Small intestine (tissue), 7 donors: ENCODE measurements at regions not wholly inside any gene's neighbourhood (a gene's known extent, or its start where the extent isn't known, plus 50 kb on each side); places are given as distances from the start of the nearest gene placed in this dataset.

Experiments used
- DNase-seq, 2 donors: peaks; one replicate each; pipeline versions ENCODE4 v3.0.0 to v3.0.0-alpha.2; 2013
- FAIRE-seq: peaks from 2 replicates; lab custom pipeline; 2012; peaks lifted over from hg19 to GRCh38; lab: Jason Lieb, UNC
- H3K27ac ChIP-seq, 3 donors: one replicate each; pipeline ENCODE4 v1.5.1; 2013; ENCODE audit warnings: low read length in 2 of 3, mild to moderate bottlenecking in 2 of 3, control low read depth in 1 of 3, inconsistent platforms in 1 of 3, low read depth in 1 of 3, moderate library complexity in 1 of 3
- H3K27me3 ChIP-seq, 3 donors: one replicate each; pipeline ENCODE4 v1.6.1; 2013; ENCODE audit warnings: low read length in 3 of 3, inconsistent platforms in 1 of 3; ENCODE audit not compliant: control insufficient read depth in 3 of 3, insufficient read depth in 3 of 3
- H3K36me3 ChIP-seq, 3 donors: one replicate each; pipeline ENCODE4 v1.6.1; 2013; ENCODE audit warnings: low read length in 3 of 3, inconsistent platforms in 1 of 3, low read depth in 1 of 3, mild to moderate bottlenecking in 1 of 3, moderate library complexity in 1 of 3; ENCODE audit not compliant: control insufficient read depth in 3 of 3, insufficient read depth in 2 of 3
- H3K4me1 ChIP-seq, 3 donors: one replicate each; pipeline ENCODE4 v1.6.1; 2013; ENCODE audit warnings: low read length in 2 of 3, inconsistent platforms in 1 of 3, low read depth in 1 of 3, mild to moderate bottlenecking in 1 of 3, moderate library complexity in 1 of 3; ENCODE audit not compliant: control insufficient read depth in 3 of 3, insufficient read depth in 2 of 3
- H3K4me3 ChIP-seq, 3 donors: one replicate each; pipeline ENCODE4 v1.5.1; 2013; ENCODE audit warnings: low read length in 3 of 3, control low read depth in 1 of 3, inconsistent platforms in 1 of 3, low read depth in 1 of 3, mild to moderate bottlenecking in 1 of 3, moderate library complexity in 1 of 3
- H3K9me3 ChIP-seq, 2 donors: one replicate each; pipeline ENCODE4 v1.6.1; 2013; ENCODE audit warnings: low read depth in 1 of 2, low read length in 1 of 2; ENCODE audit not compliant: control insufficient read depth in 2 of 2, insufficient read depth in 1 of 2
- WGBS, 3 donors: extraction: QIAGEN DNeasy Blood & Tissue Kit; methylation state at CpG; one replicate each; pipeline ENCODE4 v1.1.7; 2013; 5-methylcytosine and 5-hydroxymethylcytosine counted together
- donor health status: healthy with polysubstance abuse.
- donor health status: control.
- donor health status: control.
- donor health status: Bipolar disorder and iron deficiency.
- donor health status: healthy.

GRCh38 chr10:128400564-128400963 is 274.3 kb upstream of the MKI67 start:
- no peaks in the 10 kb centered on the region for H3K36me3 ChIP-seq
- WGBS, 3 donors, result 76 to 83% (median 80%) methylated on average over 8 of the region's 8 CpGs
- FAIRE-seq, result no peak

GRCh38 chr10:128405450-128405849 is 279.2 kb upstream of the MKI67 start:
- WGBS, 3 donors, result 65 to 86% (median 80%) methylated on average over 8 of the region's 8 CpGs
- no peak overlapping the region for H3K4me3 ChIP-seq
- no peak for FAIRE-seq

More at GRCh38 chr10:128400564-128400963, 274.3 kb upstream of the MKI67 start:
- Histone ChIP-seq H3K4me1 (no peaks in the 10 kb centered on the region), H3K4me3 (no peak overlapping the region), H3K9me3 (peaks cover 0 to 8% of the 10 kb centered on the region in 2 donors), H3K27ac (no peak overlapping the region), H3K27me3 (peaks cover 0 to 3% (median 0%) of the 10 kb centered on the region in 3 donors)
- DNase-seq, result no peak

GRCh38 chr10:128411643-128412042 is 285.4 kb upstream of the MKI67 start:
- 31 to 61% (median 37%) methylated on average over 1 of the region's 1 CpG for WGBS, 3 donors
- H3K27me3 ChIP-seq, result no peaks in the 10 kb centered on the region
- no peak overlapping the region for H3K27ac ChIP-seq
- DNase-seq, result no peak
- no peak overlapping the region for H3K4me3 ChIP-seq
- no peaks in the 10 kb centered on the region for H3K36me3 ChIP-seq
- no peaks in the 10 kb centered on the region for H3K9me3 ChIP-seq
- no peaks in the 10 kb centered on the region for H3K4me1 ChIP-seq
- no peak for FAIRE-seq

More at GRCh38 chr10:128405450-128405849, 279.2 kb upstream of the MKI67 start:
- Histone ChIP-seq H3K36me3 (no peaks in the 10 kb centered on the region), H3K4me1 (no peaks in the 10 kb centered on the region), H3K9me3 (peaks cover 0 to 8% of the 10 kb centered on the region in 2 donors), H3K27me3 (no peaks in the 10 kb centered on the region), H3K27ac (no peak overlapping the region)
- DNase-seq, result no peak

GRCh38 chr10:128414568-128414967 is 288.3 kb upstream of the MKI67 start:
- FAIRE-seq, result no peak
- no peak for DNase-seq
- H3K9me3 ChIP-seq, result no peaks in the 10 kb centered on the region
- 72 to 82% (median 78%) methylated on average over 5 of the region's 5 CpGs for WGBS, 3 donors
- no peaks in the 10 kb centered on the region for H3K27me3 ChIP-seq
- H3K27ac ChIP-seq, result no peak overlapping the region
- no peak overlapping the region for H3K4me3 ChIP-seq
- H3K4me1 ChIP-seq, result no peaks in the 10 kb centered on the region
- H3K36me3 ChIP-seq, result no peaks in the 10 kb centered on the region

- no peaks in the 10 kb centered on the region for H3K4me1 ChIP-seq
- H3K9me3 ChIP-seq, result no peaks in the 10 kb centered on the region
- FAIRE-seq (no peak), DNase-seq (no peak)
- no peak overlapping the region for H3K4me3 ChIP-seq
- no peak overlapping the region for H3K27ac ChIP-seq
- 74 to 83% (median 75%) methylated on average over 6 of the region's 6 CpGs for WGBS, 3 donors
- H3K36me3 ChIP-seq, result no peaks in the 10 kb centered on the region
- H3K27me3 ChIP-seq, result no peaks in the 10 kb centered on the region
Measured at GRCh38 chr10:128416231-128416630, 290.0 kb upstream of the MKI67 start.

GRCh38 chr10:128417826-128418225 is 291.6 kb upstream of the MKI67 start:
- WGBS, 3 donors, result 79 to 95% (median 82%) methylated on average over 3 of the region's 3 CpGs
- Histone ChIP-seq H3K4me3 (no peak overlapping the region), H3K4me1 (no peaks in the 10 kb centered on the region), H3K27ac (no peak overlapping the region), H3K9me3 (no peaks in the 10 kb centered on the region), H3K27me3 (no peaks in the 10 kb centered on the region), H3K36me3 (no peaks in the 10 kb centered on the region)
- DNase-seq (no peak), FAIRE-seq (no peak)

GRCh38 chr10:128418819-128419218 is 292.6 kb upstream of the MKI67 start:
- Histone ChIP-seq H3K4me1 (no peaks in the 10 kb centered on the region), H3K4me3 (no peak overlapping the region), H3K27me3 (no peaks in the 10 kb centered on the region), H3K9me3 (no peaks in the 10 kb centered on the region), H3K27ac (no peak overlapping the region), H3K36me3 (no peaks in the 10 kb centered on the region)
- WGBS, 3 donors, result 61 to 65% (median 64%) methylated on average over 5 of the region's 5 CpGs
- FAIRE-seq (no peak), DNase-seq (no peak)

- no peak for FAIRE-seq
- WGBS, 3 donors, result 68 to 84% (median 70%) methylated on average over 4 of the region's 4 CpGs
Measured at GRCh38 chr10:128419466-128420019, 293.3 kb upstream of the MKI67 start.

GRCh38 chr10:128420623-128421022 is 294.4 kb upstream of the MKI67 start:
- no peaks in the 10 kb centered on the region for H3K4me1 ChIP-seq
- no peak overlapping the region for H3K27ac ChIP-seq
- no peaks in the 10 kb centered on the region for H3K9me3 ChIP-seq
- no peaks in the 10 kb centered on the region for H3K27me3 ChIP-seq
- FAIRE-seq (no peak), DNase-seq (no peak)
- H3K36me3 ChIP-seq, result no peaks in the 10 kb centered on the region
- H3K4me3 ChIP-seq, result no peak overlapping the region
- 50 to 79% (median 52%) methylated on average over 3 of the region's 3 CpGs for WGBS, 3 donors

More at GRCh38 chr10:128419466-128420019, 293.3 kb upstream of the MKI67 start:
- no peak overlapping the region for H3K27ac ChIP-seq
- H3K4me1 ChIP-seq, result no peaks in the 10 kb centered on the region
- no peaks in the 10 kb centered on the region for H3K36me3 ChIP-seq
- no peaks in the 10 kb centered on the region for H3K27me3 ChIP-seq
- no peaks in the 10 kb centered on the region for H3K9me3 ChIP-seq
- no peak overlapping the region for H3K4me3 ChIP-seq
- DNase-seq, result no peak
